ENCODE measurements at regions not wholly inside any gene's neighbourhood (a gene's known extent, or its start where the extent isn't known, plus 50 kb on each side); places are given as distances from the start of the nearest gene placed in this dataset.
"Not testable (repeated sequence)": the region's sequence is repeated elsewhere in the genome, so short reads cannot be mapped to it uniquely, and the experiment has no call there.

DNA sequence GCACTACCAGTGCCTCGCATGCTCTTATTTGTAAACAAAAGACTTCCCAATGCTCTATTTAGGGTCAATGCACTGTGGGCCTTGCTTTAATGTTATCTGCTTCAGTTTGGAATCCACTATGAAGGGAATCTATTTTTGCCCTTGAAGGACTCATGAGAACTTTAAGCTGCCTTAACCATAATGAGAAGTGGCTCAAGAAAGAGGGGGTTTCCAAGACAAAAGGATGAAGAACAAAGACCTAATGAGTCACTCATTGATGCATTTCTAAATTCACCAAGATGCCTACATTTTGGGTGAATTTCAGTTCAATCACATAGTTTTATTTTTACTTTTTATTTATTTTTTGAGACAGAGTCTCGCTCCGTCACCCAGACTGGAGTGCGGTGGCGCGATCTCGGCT lies 228.2 kb downstream of the LY86 start:
- DNase-seq, result no peak

DNA sequence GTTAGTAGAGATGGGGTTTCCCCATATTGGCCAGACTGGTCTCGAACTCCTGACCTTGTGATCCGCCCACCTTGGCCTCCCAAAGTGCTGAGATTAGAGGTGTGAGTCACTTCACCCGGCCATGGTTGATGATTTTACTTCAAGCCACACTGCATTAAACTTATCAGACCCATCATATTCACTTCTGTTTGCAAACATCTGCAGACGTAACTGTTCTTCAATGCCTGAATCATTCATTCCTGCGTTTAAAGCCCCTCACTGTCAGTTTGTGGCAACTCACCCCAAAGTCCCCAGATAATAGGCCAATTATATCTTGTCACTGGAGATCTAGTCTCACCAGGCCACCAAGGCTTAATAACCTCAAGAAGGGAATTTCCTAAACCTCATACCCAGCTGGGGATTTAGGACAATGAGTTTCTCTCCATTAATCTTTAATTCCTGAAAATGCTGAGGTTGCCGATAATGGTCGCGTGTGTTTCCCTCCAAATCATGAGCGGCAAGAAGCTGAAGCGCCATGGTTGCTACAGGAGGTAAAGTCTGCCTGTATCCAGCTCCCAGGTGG lies 229.6 kb downstream of the LY86 start:
- no peak for DNase-seq

DNA sequence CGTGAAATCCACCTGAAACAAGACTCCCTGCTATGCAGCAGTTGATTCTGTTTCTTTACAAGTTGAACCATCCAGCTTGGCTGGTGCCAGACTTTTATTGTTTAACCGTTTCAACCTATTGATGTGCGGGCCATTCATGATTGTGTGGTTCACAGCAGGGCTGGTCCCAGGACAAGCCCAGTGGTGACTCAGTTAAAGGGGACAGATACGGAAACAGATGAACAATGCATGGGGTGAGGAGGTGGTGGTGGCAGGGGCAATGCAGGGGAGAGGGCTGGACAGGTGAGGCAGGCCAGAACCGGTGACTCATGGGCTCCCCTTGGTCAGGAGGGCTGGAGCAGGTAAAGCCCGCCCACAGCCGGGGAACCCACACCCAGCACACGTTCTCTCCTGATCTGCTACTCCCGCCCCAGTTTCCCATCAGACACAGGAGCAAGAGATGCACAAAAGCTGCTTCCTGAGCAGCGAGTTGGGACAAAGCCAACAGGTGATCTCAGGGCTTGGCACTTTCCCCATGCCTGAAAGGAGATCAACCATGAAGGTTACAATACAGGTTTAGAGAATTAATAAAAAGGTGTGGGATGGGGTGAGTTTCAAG lies 232.2 kb downstream of the LY86 start:
- no peak for DNase-seq

DNA sequence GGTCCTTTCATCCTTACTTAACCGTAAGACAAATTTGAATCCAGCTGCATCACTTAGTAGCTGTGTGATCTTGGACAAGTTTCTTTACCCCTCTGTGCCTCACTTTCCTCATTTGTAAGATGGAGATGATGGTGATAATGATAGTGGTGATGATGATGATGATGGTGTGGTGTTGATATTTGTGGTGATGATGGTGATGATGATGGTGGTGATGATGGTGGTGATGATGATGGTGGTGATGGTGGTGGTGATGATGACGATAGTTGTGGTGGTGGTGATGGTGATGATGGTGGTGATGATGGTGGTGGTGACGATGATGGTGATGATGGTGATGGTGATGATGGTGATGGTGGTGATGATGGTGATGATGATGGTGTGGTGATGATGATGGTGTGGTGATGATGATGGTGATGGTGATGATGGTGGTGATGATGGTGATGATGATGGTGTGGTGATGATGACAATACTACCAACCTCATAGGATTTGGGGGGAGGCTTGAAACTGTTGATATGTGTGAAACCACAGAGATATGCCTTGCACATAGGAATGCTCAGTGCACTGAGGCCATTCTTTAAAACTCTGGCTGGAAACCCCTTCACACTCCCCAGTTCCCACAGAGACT lies 233.2 kb downstream of the LY86 start:
- no peak for DNase-seq

DNA sequence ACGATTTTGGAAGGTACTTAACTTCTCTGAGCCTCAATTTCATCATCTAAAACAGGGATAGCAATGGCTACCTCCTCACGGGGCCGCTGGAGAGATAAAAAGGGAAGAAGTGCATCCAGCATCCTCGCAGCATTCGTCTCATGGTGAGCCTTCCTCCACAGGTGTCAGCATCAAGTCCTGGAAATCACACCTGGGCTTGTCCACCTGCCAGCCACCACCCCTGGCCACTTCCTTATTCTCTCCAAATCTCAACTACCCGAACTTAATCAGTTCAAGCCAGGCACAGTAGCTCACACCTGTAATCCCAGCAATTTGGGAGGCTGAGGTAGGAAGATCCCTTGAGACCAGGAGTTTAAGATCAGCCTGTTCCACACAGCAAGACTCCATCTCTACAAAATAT lies 234.5 kb downstream of the LY86 start:
- no peak for DNase-seq

DNA sequence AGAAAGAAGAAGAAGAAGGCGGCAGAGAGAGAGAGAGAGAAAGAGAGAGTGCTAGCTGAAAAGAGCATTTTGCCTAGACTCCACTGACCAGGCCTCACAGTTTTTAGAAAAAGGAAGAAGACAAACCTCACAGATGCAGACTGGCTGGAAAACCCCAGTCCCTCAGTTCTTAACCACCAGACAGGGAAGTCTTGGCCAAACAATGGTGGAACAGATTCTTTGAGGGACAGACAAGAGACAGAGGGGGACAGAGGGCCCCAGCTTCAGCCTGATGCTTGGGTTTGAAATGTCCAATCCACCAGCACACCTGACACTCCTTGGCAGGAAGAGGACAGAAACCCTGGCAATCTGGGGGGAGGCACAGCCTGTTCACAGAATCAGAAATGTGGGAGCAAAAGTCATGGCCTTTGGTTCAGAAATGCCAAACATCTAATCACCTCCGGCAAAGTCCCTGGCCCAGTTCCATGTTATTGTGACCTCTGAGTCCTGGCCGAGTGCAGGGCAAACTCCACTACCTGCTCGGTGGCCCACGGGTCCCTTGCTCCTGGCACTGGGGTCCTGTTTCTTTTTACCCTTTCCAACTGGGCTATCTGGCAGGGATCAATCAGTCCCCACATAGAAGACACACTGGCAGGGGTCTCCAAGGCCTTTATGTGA lies 235.2 kb downstream of the LY86 start:
- DNase-seq, result no peak

DNA sequence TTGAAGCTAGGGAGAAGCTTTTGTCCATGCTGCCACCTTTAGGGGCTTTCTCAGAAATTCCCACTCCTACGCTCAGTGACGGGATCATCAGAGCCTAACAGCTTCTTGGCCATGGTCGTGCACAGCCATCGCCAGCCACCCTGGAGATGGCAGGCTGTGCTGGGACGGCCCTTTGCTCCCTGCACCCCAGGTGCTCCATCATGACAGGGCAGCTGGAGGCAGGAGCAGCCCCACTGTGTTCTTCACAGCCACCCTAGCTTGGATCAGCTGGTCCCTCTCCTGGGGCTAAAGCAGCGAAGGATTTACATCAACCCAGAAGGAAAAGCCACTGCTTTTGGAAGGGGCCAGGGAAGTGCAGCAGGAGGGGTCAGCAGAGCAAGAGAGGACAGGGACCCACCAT lies 235.9 kb downstream of the LY86 start:
- DNase-seq, result no peak

DNA sequence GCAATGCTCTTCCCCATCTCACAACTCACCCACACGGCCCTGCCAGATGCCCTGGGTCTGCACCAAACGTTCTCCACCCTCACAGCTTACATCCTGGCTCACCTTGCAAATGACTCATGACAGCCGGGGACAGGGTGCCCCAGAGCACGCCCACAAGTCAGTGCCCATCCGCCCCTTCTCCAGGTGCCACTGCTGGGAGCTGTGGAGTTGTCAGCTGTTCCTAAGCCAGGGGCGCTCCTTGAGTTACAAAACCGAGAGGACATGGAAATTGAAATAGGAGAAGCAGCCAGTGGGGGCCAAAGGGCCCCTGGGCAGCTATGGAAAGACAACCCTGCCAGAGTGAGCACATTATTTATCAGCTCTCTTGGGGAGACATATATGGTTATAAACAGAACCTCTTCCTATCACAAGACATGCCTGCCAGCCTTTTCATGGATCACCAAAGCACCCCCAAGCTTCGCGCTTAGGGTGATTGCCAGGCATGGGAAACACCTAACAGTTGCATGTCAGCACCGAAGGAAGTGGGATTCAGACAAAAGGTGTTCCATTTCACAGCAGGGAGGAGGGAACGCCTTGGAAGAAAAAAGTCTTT lies 236.8 kb downstream of the LY86 start:
- no peak for DNase-seq

DNA sequence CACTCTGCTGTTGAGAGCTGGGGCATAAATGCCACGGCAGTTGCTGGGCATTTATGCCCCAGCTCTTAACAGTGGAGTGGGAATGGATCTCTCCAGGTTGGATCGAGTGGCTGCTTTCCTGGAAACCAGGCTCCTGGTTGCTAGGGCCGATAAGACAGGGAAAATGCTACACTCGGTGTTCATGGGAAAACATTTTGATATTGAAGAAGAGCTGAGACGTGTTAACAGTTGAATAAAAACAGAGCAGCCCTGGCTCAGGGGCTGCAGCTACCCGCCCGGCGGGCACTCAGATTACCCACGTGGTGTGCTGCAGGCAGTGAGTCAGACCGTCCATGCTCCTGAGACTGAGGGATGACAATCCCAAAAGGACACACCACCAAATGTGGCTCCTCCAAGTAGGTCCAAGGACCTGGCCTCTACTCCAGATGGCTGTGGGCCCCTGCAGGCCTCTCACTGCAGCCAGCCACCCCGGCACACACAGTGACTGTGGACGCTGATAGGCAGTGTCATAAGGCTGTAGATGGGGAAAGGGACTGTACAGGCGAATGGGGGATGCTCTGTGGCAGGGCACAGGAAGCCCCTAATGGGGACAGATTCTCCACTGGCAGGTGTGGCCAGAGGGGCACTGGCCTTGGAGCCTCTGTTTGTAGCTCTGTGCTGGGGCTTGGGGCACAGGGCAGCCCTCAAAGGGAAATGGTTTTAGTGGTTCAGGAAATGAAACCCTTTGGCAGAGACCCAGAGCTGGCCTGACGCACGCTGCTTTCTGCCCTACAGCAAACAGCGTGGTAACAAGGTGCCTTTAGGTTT lies 237.8 kb downstream of the LY86 start:
- peak; percentile 20 for DNase-seq

DNA sequence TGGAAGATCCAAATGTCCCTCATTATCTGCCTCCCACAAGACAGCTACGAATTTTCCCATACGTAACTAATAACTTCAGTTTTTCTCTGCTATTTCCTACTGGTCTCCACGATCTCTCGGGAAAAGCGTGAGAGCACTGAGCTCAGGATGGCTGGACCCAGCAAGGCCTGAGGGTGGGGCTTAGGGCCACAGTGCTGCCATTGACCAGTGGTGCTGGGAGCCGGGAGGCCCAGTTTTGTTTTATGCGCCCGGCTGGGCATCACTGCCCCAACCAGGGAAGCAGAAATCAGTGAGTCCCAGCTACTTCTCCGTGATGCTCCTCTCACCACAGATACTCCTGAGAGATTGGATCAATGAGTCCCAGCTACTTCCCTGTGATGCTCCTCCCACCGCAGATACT lies 238.4 kb downstream of the LY86 start:
- no peak for DNase-seq

DNA sequence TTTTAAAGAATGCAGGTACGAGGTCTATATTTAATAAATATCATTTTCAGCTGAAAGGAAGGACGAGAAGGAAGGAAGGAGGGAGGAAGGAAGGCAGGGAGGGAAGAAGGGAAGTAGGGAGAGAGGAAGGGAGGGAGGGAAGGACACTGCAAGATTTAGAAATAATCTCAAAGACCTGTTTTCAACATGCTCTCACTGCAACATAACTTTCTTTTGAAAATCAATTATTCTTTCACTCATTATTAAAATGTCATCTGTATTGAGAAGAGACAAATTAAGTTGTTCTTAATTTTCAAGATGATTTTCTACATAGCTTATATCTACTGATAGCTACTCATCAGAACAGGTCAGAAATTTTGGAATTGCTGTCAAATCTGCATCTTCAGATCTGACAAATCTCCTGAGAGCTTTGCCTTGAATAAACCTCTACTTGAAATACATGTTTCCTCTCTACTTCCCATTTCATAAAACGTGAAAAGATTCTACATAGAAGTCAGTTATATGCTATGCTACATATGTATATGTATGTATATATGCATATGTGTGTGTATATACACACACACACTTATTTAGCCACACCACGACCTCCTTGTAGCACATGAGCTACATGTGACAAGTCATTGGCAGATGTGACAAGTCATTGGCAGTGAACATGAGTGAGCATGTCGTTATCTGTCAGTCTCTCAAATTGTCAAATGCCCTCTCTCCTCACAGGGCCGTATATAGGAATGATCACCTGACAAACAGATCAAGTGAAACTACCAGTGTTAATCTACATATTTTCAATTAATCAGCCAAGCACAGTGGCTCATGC lies 241.6 kb downstream of the LY86 start:
- DNase-seq, result no peak

DNA sequence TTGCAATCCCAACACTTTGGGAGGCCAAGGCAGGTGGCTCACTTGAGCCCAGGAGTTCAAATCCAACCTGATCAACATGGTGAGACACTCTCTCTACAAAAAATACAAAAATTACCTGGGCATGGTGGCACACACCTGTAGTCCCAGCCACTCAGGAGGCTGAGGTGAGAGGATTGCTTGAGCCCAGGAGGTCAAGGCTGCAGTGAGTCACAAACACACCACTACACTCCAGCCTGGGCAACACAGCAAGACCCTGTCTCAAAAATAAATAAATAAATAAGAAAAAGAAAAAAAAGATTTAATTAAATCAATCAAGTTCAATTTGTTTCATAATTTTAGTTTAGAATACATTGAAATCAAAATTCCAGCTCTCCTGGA lies 242.2 kb downstream of the LY86 start:
- DNase-seq, result not testable (repeated sequence)

DNA sequence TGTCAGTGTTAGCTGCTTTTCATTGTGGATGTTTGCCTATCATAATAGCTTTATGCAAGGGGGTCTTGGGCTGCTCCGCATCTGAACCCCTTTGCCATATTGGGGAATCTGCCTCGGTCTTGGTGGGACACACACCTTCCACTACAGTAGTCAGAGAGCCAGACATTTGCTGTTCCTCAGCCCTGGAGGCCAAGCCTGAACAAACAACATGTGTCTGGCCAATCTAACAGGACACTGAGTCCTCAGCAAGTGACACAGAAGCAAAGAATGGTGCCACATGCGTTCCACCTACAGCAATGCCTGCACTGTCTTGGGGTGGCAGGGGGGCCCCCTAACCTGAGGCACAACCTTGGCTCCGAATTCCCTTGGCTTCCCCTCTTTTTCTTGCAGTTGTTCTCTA lies 243.9 kb downstream of the LY86 start:
- no peak for DNase-seq

DNA sequence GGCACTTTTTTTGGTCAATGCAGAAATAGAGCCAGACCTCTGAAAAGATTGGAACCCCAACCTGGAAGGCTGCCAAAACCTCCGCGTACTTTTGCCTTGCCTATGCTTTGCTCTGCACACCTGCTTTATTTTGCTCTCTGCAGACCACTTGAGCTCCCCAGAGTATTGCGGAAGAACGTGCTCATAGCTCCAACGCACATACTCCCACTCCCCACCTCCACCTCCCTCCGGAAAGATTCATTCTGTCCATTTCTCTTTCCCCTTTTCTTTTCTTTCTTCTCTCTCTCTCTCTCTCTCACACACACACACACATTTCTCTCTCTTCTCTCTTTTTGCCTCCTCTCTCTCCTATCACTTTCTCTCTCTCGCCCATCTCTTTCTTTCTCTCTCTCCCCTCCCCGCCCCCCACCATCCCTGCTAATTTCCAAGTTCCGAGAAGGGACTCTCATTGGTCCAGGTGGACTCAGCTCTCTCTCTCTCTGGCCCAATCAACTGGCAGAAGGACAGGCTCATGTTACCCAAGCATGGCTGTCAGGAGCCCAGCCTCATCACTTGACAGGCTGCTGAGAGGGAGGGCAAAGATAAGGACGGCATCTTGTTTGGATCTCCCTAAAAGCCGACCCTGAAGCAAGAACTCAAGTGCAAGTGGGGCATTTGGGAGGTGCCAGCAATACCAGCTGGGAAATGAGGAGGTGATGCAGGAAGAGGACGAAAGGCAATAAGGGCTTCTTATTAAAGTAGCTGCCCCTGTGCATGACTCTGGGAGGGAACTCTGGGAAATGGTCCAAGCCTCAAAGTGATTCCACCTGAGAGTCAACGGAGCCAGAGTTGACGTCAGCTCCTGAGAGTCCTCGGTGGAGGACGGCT lies 246.1 kb downstream of the LY86 start:
- DNase-seq, result no peak

DNA sequence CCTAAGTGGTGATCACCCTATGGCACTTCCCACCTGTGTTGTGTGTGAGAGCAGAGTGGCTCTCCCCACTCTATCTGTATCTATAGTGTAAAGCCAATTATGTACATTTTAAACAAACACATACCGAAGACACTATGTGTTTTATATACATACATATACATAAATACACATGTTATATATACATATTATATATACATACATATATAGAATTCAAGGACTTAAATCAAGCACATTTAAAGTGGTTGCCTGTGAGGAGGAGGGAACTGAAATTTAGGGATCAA lies 246.6 kb downstream of the LY86 start:
- no peak for DNase-seq

DNA sequence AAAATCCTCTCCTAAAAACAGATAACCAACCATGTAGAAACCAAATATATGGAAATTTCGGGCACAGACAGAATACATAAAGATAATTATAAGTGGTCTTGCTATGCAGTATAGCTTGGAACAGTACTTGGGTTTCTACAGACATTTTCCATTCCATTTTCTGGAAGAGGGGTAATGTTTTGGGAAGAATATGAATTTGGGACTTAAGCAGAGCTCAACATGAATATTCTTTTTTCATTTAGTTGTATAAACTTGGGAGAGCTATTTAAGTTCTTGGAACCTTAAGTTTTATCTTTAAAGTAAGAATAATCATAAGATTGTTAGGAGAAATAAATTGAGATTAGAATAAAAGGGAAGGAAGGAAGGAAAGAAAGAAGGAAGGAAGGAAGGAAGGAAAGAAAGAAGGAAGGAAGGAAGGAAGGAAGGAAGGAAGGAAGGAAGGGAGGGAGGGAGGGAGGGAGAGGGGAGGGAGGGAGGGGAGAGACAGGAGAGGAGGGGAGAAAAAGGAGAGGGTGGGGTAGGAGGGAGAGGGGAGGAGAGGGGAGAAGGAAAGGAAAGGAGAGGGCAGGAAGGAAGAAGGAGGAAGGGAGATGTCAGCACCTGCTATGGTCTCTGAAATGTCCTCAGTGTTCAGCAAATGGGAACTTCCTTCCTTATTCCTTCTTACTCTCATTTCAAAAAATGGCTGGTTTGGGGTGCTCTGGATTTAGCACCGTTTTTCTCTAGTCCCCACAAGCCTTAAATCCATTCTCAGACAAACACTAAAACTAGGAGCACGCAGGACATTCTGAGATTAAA lies 248.3 kb downstream of the LY86 start:
- DNase-seq, result no peak

DNA sequence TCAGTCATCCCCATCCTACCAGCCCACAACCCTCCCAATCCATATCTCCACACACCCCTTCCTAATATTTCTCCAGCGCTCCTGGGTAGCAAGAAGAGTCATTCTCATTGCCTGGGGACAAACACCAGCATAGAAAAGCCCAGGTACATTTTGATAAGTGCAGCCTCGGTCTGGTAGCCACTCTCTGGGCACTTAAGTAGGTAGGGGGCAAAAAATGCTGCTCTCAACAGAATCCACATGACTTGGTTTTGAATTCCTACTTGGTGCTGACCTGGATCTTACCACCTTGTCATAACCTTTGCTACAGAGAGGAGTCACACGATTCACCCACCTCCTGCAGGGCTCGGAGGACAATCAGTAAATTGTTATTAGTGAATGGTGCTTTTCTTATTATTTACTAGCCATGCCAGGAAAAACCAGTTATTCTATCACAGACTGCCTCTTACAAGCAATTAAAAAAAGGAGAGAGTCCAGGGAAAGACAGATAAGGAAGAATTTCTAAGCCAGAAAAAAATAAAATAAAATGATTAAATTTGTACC lies 249.1 kb downstream of the LY86 start:
- DNase-seq, result no peak

DNA sequence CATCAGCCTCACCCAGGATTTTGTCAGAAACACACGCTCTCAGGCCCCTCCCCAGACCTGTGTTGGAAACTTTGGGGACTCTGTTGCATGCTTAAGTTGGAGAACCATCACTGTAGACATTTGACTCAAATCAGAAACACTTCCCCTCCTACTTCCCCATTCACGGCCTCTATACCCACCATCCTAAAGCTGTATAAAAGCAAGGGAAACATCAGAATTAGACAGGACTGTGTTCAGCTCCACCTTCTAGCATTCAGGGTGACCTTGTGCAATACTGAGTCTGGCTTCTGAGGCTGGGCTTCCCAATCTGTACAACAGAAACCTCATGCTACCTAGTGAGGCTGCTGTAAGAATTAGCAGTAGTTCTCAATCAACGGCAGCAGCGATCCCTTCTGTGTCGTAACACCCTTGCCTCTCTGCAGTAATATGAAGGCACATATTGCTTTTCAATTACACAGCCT lies 252.3 kb downstream of the LY86 start:
- DNase-seq, result no peak

DNA sequence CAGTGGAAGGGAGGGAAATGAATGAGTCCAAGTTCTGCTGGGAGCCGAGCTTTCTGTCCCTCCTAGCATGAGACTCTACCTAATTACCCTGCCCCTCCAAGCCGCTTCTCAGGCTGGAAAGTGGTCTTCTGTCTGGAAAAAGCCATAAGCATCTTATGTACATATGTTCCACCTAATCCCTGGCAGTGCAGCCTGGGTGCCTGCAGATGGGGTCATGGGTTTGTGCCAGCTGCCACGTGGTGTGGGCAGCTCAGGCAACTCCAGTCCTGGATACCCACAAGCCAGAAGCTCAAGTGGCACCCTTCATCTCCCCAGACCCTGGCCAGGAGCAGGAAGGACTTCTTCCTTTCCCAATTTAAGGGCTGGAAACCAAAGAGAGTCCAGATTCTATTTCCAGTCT lies 253.1 kb downstream of the LY86 start:
- DNase-seq, result no peak

DNA sequence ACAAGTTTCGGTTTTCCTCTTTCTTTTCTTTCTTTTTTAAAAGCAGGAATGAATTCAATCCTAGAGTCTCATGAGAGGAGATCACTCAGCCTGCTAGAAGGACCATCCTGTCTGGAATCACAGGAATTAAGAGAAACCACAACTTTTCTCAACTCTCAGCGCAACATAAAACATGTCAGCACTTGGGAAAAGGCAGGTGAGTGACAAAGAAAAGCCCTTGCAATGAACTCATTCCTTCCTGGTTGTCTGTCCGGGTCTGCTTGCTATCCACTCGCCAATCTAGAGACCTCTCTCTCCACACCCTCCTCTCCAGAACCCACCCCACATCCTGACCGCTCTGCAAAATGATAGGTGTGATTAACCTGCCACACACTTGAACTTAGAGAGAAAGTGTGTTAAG lies 253.8 kb downstream of the LY86 start:
- DNase-seq, result no peak

All from EL (cell line).